HCT116 (cell line): ENCODE measurements at regions not wholly inside any gene's neighbourhood (a gene's known extent, or its start where the extent isn't known, plus 50 kb on each side); places are given as distances from the start of the nearest gene placed in this dataset.
A peak's percentile ranks its signal among the peaks of the same experiment; 100 is the strongest.

Source experiments
- ATAC-seq: fragments of 200-7000 bp; cut with Tn5 transposase; 2 replicates; pipeline ENCODE4 v1.9.1; 2020; ENCODE audit warnings: mild to moderate bottlenecking, moderate library complexity
- BruUV-seq: library from RNA; stranded (reverse); fragments of 400-500 nt; replicated peaks from 2 replicates; lab custom pipeline; 2021; lab: Mats Ljungman, UMichigan
- CTCF ChIA-PET: fragments of 300-600 bp; sonication (Branson Sonifier 250); formaldehyde crosslinking; loops from one replicate; lab custom pipeline; 2021; ENCODE audit warnings: antibody characterized with exemption; lab: Charles Lee
- POLR2A ChIA-PET: fragments of 300-600, 350-600 bp; sonication (Branson Sonifier 250); formaldehyde crosslinking; loops from one replicate; lab custom pipeline; 2021; ENCODE audit warnings: antibody characterized with exemption; lab: Charles Lee
- RAD21 ChIA-PET, 2 experiments: fragments of 300-600 bp; sonication (Branson Sonifier 250); formaldehyde crosslinking; loops; one replicate each; lab custom pipeline; 2023; ENCODE audit warnings: low total read pairs in 2 of 2; ENCODE audit not compliant: uncharacterized antibody in 2 of 2, unreplicated experiment in 2 of 2, low non-redundant PET in 1 of 2; lab: Charles Lee
- DNase-seq: peaks from one replicate; pipeline ENCODE4 v3.0.0-alpha.2; 2010; ENCODE audit warnings: low read depth, low spot score
- H2AFZ ChIP-seq: fragments of 200-600 bp; shearing (Covaris generic), sonication (generic); 2 replicates; pipeline ENCODE4 v1.6.1; 2017; ENCODE audit warnings: low read depth, mixed run types, mixed read lengths, antibody characterized with exemption, low read length; ENCODE audit not compliant: poor library complexity, severe bottlenecking
- H3K27ac ChIP-seq: 2 replicates; pipeline ENCODE4 v1.5.1; 2012; ENCODE audit warnings: low read depth, low read length
- H3K27me3 ChIP-seq: fragments of 200-600 bp; sonication (generic); 2 replicates; pipeline ENCODE4 v1.6.1; 2016; ENCODE audit warnings: mixed run types, low read length, mixed read lengths; ENCODE audit not compliant: insufficient read depth
- H3K36me3 ChIP-seq, 2 experiments: fragments of 200-500 bp in 1 of 2; fragments of 200-600 bp in 1 of 2; sonication (Bioruptor generic) in 1 of 2; sonication (generic) in 1 of 2; 2 replicates each; pipeline versions ENCODE4 v1.5.1 to v1.6.1; 2014 to 2016; ENCODE audit warnings: low read length in 2 of 2, inconsistent platforms in 1 of 2, mixed read lengths in 1 of 2, mixed run types in 1 of 2; ENCODE audit not compliant: insufficient read depth in 2 of 2, control insufficient read depth in 1 of 2
- H3K4me1 ChIP-seq, 2 experiments: fragments of 200-600 bp in 1 of 2; sonication (generic) in 1 of 2; 2 replicates each; pipeline versions ENCODE4 v1.5.1 to v1.6.1; 2012 to 2017; ENCODE audit warnings: low read length in 2 of 2, inconsistent platforms in 1 of 2, mild to moderate bottlenecking in 1 of 2, mixed read lengths in 1 of 2, mixed run types in 1 of 2, moderate library complexity in 1 of 2; ENCODE audit not compliant: insufficient read depth in 2 of 2, control insufficient read depth in 1 of 2
- H3K4me2 ChIP-seq: fragments of 200-600 bp; sonication (generic); 2 replicates; pipeline ENCODE4 v1.6.1; 2017; ENCODE audit warnings: mixed run types, low read length, mixed read lengths
- H3K4me3 ChIP-seq, 2 experiments: fragments of 200-600 bp in 1 of 2; sonication (generic) in 1 of 2; replicated peaks in 1 of 2; 2 replicates each; pipeline ENCODE4 v1.5.1; 2011 to 2016; ENCODE audit warnings: low read length in 2 of 2, control low read depth in 1 of 2, low read depth in 1 of 2, mild to moderate bottlenecking in 1 of 2, mixed read lengths in 1 of 2, mixed run types in 1 of 2
- H3K79me2 ChIP-seq: fragments of 200-600 bp; sonication (generic); 2 replicates; pipeline ENCODE4 v1.6.1; 2017; ENCODE audit warnings: mild to moderate bottlenecking, mixed run types, low read length, moderate library complexity, mixed read lengths; ENCODE audit not compliant: insufficient read depth
- H3K9ac ChIP-seq: fragments of 200-600 bp; sonication (generic); 2 replicates; pipeline ENCODE4 v1.6.1; 2016; ENCODE audit warnings: low read length, mixed read lengths
- H3K9me2 ChIP-seq: fragments of 200-600 bp; sonication (generic), shearing (Covaris generic); 2 replicates; pipeline ENCODE4 v1.6.1; 2017; ENCODE audit warnings: mixed run types, mild to moderate bottlenecking, moderate library complexity; ENCODE audit not compliant: insufficient read depth
- H3K9me3 ChIP-seq, 2 experiments: fragments of 200-500 bp in 1 of 2; fragments of 200-600 bp in 1 of 2; sonication (Bioruptor generic) in 1 of 2; sonication (generic) in 1 of 2; 2 replicates each; pipeline ENCODE4 v1.6.1; 2014 to 2017; ENCODE audit warnings: low read length in 2 of 2, mixed read lengths in 2 of 2, inconsistent platforms in 1 of 2, low read depth in 1 of 2, mild to moderate bottlenecking in 1 of 2, mixed run types in 1 of 2, moderate library complexity in 1 of 2; ENCODE audit not compliant: control insufficient read depth in 1 of 2, insufficient read depth in 1 of 2
- H4K20me1 ChIP-seq: fragments of 200-600 bp; sonication (generic), shearing (Covaris generic); 2 replicates; pipeline ENCODE4 v1.6.1; 2017; ENCODE audit warnings: mixed run types, mild to moderate bottlenecking, moderate library complexity; ENCODE audit not compliant: insufficient read depth
- ATF3 ChIP-seq: IDR thresholded peaks from 2 replicates; pipeline ENCODE4 v1.6.1; 2012
- CBX3 ChIP-seq: IDR thresholded peaks from 2 replicates; pipeline ENCODE4 v1.6.1; 2012; ENCODE audit warnings: low read depth
- CEBPB ChIP-seq: IDR thresholded peaks from 2 replicates; pipeline ENCODE4 v1.6.1; 2012; ENCODE audit warnings: low read depth
- EGR1 ChIP-seq: IDR thresholded peaks from 2 replicates; pipeline ENCODE4 v1.6.1; 2012; ENCODE audit warnings: low read depth
- EZH2phosphoT487 ChIP-seq: fragments of 200-600 bp; IDR thresholded peaks from 2 replicates; pipeline ENCODE4 v1.6.1; 2018; ENCODE audit warnings: antibody characterized with exemption, borderline replicate concordance
- FOSL1 ChIP-seq: IDR thresholded peaks from 2 replicates; pipeline ENCODE4 v1.6.1; 2012; ENCODE audit warnings: low read depth
- MAX ChIP-seq: IDR thresholded peaks from 2 replicates; pipeline ENCODE4 v1.6.1; 2012
- POLR2A ChIP-seq: IDR thresholded peaks from 2 replicates; pipeline ENCODE4 v1.7.0; 2011; ENCODE audit warnings: borderline replicate concordance; ENCODE audit not compliant: insufficient read depth, insufficient read length; ENCODE audit errors: extremely low read depth
- POLR2AphosphoS5 ChIP-seq: IDR thresholded peaks from 2 replicates; pipeline ENCODE4 v1.6.1; 2011; ENCODE audit warnings: mild to moderate bottlenecking, low read depth, low read length, moderate library complexity
- RAD21 ChIP-seq: IDR thresholded peaks from 2 replicates; pipeline ENCODE4 v1.6.1; 2012; ENCODE audit warnings: low read depth, mild to moderate bottlenecking
- SIN3A ChIP-seq: IDR thresholded peaks from 2 replicates; pipeline ENCODE4 v1.6.1; 2012; ENCODE audit warnings: low read depth
- SRF ChIP-seq: IDR thresholded peaks from 2 replicates; pipeline ENCODE4 v1.6.1; 2012; ENCODE audit warnings: low read depth
- TCF7L2 ChIP-seq: IDR thresholded peaks from 2 replicates; pipeline ENCODE4 v1.7.0; 2011; ENCODE audit warnings: borderline replicate concordance, inconsistent platforms; ENCODE audit not compliant: insufficient read depth, insufficient read length; ENCODE audit errors: extremely low read depth
- YY1 ChIP-seq: IDR thresholded peaks from 2 replicates; pipeline ENCODE4 v1.6.1; 2011; ENCODE audit warnings: low read length, low read depth, moderate library complexity, mild to moderate bottlenecking; ENCODE audit not compliant: insufficient replicate concordance; ENCODE audit errors: extremely low read depth
- intact Hi-C: fragments of 100-400 bp; cut with micrococcal nuclease; formaldehyde crosslinking; loops from 2 replicates; pipeline ENCODE4 v1.10.0; 2022
- TF ChIP-seq, protein P1 (sequence below), 3 experiments: fragments of 200-600 bp in 1 of 3; sonication (generic) in 1 of 3; IDR thresholded peaks in 2 of 3; conservative IDR thresholded peaks in 1 of 3; 2 replicates each; pipeline ENCODE4 v1.5.1; 2012 to 2017; ENCODE audit warnings: low read depth in 2 of 3, low read length in 2 of 3, antibody characterized with exemption in 1 of 3, borderline replicate concordance in 1 of 3, control low read depth in 1 of 3, mild to moderate bottlenecking in 1 of 3, mixed read lengths in 1 of 3, mixed run types in 1 of 3, moderate library complexity in 1 of 3; ENCODE audit not compliant: insufficient read depth in 1 of 3
- TF ChIP-seq, protein P2 (sequence below): IDR thresholded peaks from 2 replicates; pipeline ENCODE4 v1.6.1; 2011; ENCODE audit warnings: mild to moderate bottlenecking, low read length, moderate library complexity; ENCODE audit not compliant: insufficient replicate concordance; ENCODE audit errors: extremely low read depth
- TF ChIP-seq, protein P3 (sequence below): IDR thresholded peaks from 2 replicates; pipeline ENCODE4 v1.6.1; 2012; ENCODE audit warnings: low read depth

- ChIA-PET POLR2A (interaction anchor here (0.8 kb wide), 1 partner anchor 146 kb away, joined by 4 read pairs; the partner anchor contains the start of gene SOX4), RAD21 (no interaction called here), CTCF (no interaction called here)
- H3K4me3 ChIP-seq: no peak overlapping the region
- H3K36me3 ChIP-seq: no peaks in the 10 kb centered on the region
- no peak overlapping the region for H3K9ac ChIP-seq
- ATAC-seq: no peak
- BruUV-seq: no TSS peak
- intact Hi-C loops: no loop called here
- H3K4me2 ChIP-seq: 0 out of 2 replicates have a peak overlapping the region, but pooled peaks have one; percentile 22
- no peaks in the 10 kb centered on the region for H3K79me2 ChIP-seq
- peaks cover 23 to 47% of the 10 kb centered on the region in 2 experiments; a peak in 3 of 4 replicates for H3K4me1 ChIP-seq
- H3K9me2 ChIP-seq: no peaks in the 10 kb centered on the region
- H3K9me3 ChIP-seq: no peaks in the 10 kb centered on the region
- no peaks in the 10 kb centered on the region for H4K20me1 ChIP-seq
- no peaks in the 10 kb centered on the region for H3K27me3 ChIP-seq
- H2AFZ ChIP-seq: no peak overlapping the region
- no peak for DNase-seq
- TF ChIP-seq RAD21 (no peak), CEBPB (no peak), SIN3A (no peak), EGR1 (no peak), MAX (no peak), POLR2AphosphoS5 (no peak), CBX3 (no peak), ATF3 (no peak), POLR2A (no peak), TCF7L2 (no peak), EZH2phosphoT487 (no peak), FOSL1 (no peak), YY1 (no peak), SRF (no peak)
- TF ChIP-seq, protein P1, sequence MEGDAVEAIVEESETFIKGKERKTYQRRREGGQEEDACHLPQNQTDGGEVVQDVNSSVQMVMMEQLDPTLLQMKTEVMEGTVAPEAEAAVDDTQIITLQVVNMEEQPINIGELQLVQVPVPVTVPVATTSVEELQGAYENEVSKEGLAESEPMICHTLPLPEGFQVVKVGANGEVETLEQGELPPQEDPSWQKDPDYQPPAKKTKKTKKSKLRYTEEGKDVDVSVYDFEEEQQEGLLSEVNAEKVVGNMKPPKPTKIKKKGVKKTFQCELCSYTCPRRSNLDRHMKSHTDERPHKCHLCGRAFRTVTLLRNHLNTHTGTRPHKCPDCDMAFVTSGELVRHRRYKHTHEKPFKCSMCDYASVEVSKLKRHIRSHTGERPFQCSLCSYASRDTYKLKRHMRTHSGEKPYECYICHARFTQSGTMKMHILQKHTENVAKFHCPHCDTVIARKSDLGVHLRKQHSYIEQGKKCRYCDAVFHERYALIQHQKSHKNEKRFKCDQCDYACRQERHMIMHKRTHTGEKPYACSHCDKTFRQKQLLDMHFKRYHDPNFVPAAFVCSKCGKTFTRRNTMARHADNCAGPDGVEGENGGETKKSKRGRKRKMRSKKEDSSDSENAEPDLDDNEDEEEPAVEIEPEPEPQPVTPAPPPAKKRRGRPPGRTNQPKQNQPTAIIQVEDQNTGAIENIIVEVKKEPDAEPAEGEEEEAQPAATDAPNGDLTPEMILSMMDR (IDR thresholded peaks at IDR 0.05 in 2 of 3, conservative IDR thresholded peaks at IDR 0.05 in 1 of 3; ENCODE audit: borderline replicate concordance in 1 of 3, insufficient read depth in 1 of 3, low read depth in 2 of 3, low read length in 2 of 3): no peak
- TF ChIP-seq, protein P2, sequence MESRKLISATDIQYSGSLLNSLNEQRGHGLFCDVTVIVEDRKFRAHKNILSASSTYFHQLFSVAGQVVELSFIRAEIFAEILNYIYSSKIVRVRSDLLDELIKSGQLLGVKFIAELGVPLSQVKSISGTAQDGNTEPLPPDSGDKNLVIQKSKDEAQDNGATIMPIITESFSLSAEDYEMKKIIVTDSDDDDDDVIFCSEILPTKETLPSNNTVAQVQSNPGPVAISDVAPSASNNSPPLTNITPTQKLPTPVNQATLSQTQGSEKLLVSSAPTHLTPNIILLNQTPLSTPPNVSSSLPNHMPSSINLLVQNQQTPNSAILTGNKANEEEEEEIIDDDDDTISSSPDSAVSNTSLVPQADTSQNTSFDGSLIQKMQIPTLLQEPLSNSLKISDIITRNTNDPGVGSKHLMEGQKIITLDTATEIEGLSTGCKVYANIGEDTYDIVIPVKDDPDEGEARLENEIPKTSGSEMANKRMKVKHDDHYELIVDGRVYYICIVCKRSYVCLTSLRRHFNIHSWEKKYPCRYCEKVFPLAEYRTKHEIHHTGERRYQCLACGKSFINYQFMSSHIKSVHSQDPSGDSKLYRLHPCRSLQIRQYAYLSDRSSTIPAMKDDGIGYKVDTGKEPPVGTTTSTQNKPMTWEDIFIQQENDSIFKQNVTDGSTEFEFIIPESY: no peak
- TF ChIP-seq, protein P3, sequence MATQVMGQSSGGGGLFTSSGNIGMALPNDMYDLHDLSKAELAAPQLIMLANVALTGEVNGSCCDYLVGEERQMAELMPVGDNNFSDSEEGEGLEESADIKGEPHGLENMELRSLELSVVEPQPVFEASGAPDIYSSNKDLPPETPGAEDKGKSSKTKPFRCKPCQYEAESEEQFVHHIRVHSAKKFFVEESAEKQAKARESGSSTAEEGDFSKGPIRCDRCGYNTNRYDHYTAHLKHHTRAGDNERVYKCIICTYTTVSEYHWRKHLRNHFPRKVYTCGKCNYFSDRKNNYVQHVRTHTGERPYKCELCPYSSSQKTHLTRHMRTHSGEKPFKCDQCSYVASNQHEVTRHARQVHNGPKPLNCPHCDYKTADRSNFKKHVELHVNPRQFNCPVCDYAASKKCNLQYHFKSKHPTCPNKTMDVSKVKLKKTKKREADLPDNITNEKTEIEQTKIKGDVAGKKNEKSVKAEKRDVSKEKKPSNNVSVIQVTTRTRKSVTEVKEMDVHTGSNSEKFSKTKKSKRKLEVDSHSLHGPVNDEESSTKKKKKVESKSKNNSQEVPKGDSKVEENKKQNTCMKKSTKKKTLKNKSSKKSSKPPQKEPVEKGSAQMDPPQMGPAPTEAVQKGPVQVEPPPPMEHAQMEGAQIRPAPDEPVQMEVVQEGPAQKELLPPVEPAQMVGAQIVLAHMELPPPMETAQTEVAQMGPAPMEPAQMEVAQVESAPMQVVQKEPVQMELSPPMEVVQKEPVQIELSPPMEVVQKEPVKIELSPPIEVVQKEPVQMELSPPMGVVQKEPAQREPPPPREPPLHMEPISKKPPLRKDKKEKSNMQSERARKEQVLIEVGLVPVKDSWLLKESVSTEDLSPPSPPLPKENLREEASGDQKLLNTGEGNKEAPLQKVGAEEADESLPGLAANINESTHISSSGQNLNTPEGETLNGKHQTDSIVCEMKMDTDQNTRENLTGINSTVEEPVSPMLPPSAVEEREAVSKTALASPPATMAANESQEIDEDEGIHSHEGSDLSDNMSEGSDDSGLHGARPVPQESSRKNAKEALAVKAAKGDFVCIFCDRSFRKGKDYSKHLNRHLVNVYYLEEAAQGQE: no peak
- H3K27ac ChIP-seq: no peak overlapping the region
Observed at GRCh38 chr6:21739241-21739640, 145.7 kb downstream of the SOX4 start.
